ENCODE measurements at regions not wholly inside any gene's neighbourhood (a gene's known extent, or its start where the extent isn't known, plus 50 kb on each side); places are given as distances from the start of the nearest gene placed in this dataset.
A peak's percentile ranks its signal among the peaks of the same experiment; 100 is the strongest.
"Not testable (repeated sequence)": the region's sequence is repeated elsewhere in the genome, so short reads cannot be mapped to it uniquely, and the experiment has no call there.

DNA sequence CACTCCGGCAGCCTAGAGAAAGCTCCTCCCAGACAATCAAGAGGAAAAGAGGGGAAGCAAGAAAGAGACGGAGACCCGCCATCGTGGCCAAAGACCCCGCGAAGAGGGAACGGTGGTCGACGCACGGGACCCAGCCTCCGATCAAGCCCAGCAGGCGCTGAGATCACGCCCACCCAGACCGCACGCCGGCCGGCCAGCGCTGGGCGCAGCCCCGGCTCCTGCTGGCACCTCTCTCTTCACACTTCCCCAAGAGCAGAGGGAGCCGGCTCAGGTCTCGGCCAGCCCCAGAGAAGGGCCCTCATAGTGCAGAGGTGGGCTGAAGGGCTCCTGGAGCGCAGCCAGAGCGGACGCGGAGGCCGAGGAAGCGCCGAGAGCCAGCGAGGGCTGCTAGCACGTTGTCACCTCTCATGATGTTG, 918.4 kb upstream of the ADAMTS5 start:
- H4K8ac ChIP-seq (ENCODE audit: low read length) = no peak overlapping the region
- no peak overlapping the region for H3K9ac ChIP-seq (ENCODE audit: low read length)
- DNase-seq = no peak
- H3K4me1 ChIP-seq (ENCODE audit: control insufficient read depth, insufficient read depth, low read depth, low read length) = no peaks in the 10 kb centered on the region
- H3K14ac ChIP-seq (ENCODE audit: low read length in 2 of 2) = no peak overlapping the region
- no peak overlapping the region for H2AK5ac ChIP-seq (ENCODE audit: low read length, severe bottlenecking)
- no peak overlapping the region for H2AFZ ChIP-seq (ENCODE audit: low read depth, low read length)
- no peak overlapping the region for H4K91ac ChIP-seq (ENCODE audit: low read length)
- WGBS = 97% methylated on average over 31 of the region's 31 CpGs
- peak overlapping the region; percentile 23 for H2BK15ac ChIP-seq (ENCODE audit: low read depth, poor library complexity, severe bottlenecking)
- no peak overlapping the region for H2BK5ac ChIP-seq (ENCODE audit: low read depth, low read length, poor library complexity, severe bottlenecking)
- no peaks in the 10 kb centered on the region for H3K9me3 ChIP-seq (ENCODE audit: control insufficient read depth, low read length)
- no peaks in the 10 kb centered on the region for H3K36me3 ChIP-seq (ENCODE audit: control insufficient read depth in 1 of 2, insufficient read depth in 2 of 2, low read depth in 1 of 2, low read length in 2 of 2)
- no peaks in the 10 kb centered on the region for H3K79me1 ChIP-seq (replicated peaks; ENCODE audit: low read length, poor library complexity, severe bottlenecking)
- H3K4ac ChIP-seq (ENCODE audit: low read depth in 1 of 2, low read length in 2 of 2) = no peak overlapping the region
- no peak overlapping the region for H3K27ac ChIP-seq (ENCODE audit: low read length, poor library complexity, severe bottlenecking)
- H3K27me3 ChIP-seq (ENCODE audit: control insufficient read depth in 1 of 2, insufficient read depth in 1 of 2, low read length in 2 of 2) = no peaks in the 10 kb centered on the region
- H3K4me3 ChIP-seq (ENCODE audit: insufficient read depth in 1 of 2, low read depth in 1 of 2, low read length in 2 of 2) = no peak overlapping the region
- H3K23ac ChIP-seq (ENCODE audit: low read length in 2 of 2) = no peak overlapping the region
- no peak overlapping the region for H3K18ac ChIP-seq (ENCODE audit: low read depth in 1 of 2, low read length in 2 of 2)
- H2BK12ac ChIP-seq (ENCODE audit: low read length in 2 of 2) = no peak overlapping the region
- no peak overlapping the region for H3K4me2 ChIP-seq (ENCODE audit: low read length, poor library complexity, severe bottlenecking)
- no peak overlapping the region for H2BK120ac ChIP-seq (ENCODE audit: low read depth, low read length)

DNA sequence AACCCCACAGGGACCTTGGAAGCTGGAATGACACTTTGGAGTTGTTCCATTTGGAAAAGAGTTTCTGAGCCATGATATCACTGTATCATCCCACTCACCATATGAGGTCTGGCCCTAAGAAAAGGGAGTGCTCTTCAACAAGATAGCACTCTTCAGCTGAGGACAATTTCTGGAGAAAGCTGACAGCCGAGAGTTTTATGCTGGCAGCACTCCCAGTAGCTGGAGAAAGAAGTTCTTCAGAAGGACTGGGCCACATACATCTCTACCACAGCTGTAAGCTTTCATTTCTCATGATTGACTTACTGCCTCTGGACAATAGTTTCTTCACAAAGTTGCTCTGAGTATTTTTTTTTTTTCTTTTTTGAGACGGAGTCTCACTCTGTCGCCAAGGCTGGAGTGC, 914.4 kb upstream of the ADAMTS5 start:
- H2BK5ac ChIP-seq (ENCODE audit: low read depth, low read length, poor library complexity, severe bottlenecking); H4K8ac ChIP-seq (ENCODE audit: low read length); H3K9me3 ChIP-seq (ENCODE audit: control insufficient read depth, low read length); H3K18ac ChIP-seq (ENCODE audit: low read depth in 1 of 2, low read length in 2 of 2); H3K4me2 ChIP-seq (ENCODE audit: low read length, poor library complexity, severe bottlenecking); H3K36me3 ChIP-seq (ENCODE audit: control insufficient read depth in 1 of 2, insufficient read depth in 2 of 2, low read depth in 1 of 2, low read length in 2 of 2); H3K27ac ChIP-seq (ENCODE audit: low read length, poor library complexity, severe bottlenecking); H3K14ac ChIP-seq (ENCODE audit: low read length in 2 of 2); H4K91ac ChIP-seq (ENCODE audit: low read length); H3K27me3 ChIP-seq (ENCODE audit: control insufficient read depth in 1 of 2, insufficient read depth in 1 of 2, low read length in 2 of 2); H2AK5ac ChIP-seq (ENCODE audit: low read length, severe bottlenecking); DNase-seq; H2BK15ac ChIP-seq (ENCODE audit: low read depth, poor library complexity, severe bottlenecking); H3K9ac ChIP-seq (ENCODE audit: low read length); H2BK120ac ChIP-seq (ENCODE audit: low read depth, low read length); H3K4me1 ChIP-seq (ENCODE audit: control insufficient read depth, insufficient read depth, low read depth, low read length); H3K4me3 ChIP-seq (ENCODE audit: insufficient read depth in 1 of 2, low read depth in 1 of 2, low read length in 2 of 2); H3K79me1 ChIP-seq (replicated peaks; ENCODE audit: low read length, poor library complexity, severe bottlenecking); H3K23ac ChIP-seq (ENCODE audit: low read length in 2 of 2); H3K4ac ChIP-seq (ENCODE audit: low read depth in 1 of 2, low read length in 2 of 2); H2BK12ac ChIP-seq (ENCODE audit: low read length in 2 of 2); H2AFZ ChIP-seq (ENCODE audit: low read depth, low read length): not testable (repeated sequence)
- WGBS = 95% methylated on average over 3 of the region's 3 CpGs

DNA sequence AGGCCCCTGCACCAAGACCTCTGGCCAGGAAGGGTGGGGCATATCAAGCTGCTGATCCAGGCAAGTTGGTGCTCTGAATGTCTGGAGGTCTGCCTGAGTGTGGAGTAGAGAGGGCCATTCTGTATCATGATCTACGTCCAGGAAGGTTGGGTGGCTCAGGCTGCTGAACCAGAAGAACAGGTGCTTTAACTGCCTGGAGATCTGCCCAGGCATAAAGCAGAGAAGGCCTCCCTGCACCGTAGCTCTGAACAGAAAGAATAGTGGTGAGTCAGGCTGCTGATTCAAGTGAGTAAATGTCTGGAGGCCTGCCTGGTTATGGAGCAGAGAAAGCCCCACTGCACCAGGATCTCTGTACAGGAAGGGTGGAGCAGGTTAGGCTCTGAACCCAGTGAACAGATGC, 905.5 kb upstream of the ADAMTS5 start:
- not testable (repeated sequence) for H2BK120ac ChIP-seq (ENCODE audit: low read depth, low read length); H3K23ac ChIP-seq (ENCODE audit: low read length in 2 of 2); H3K79me1 ChIP-seq (replicated peaks; ENCODE audit: low read length, poor library complexity, severe bottlenecking); H4K8ac ChIP-seq (ENCODE audit: low read length); H3K9ac ChIP-seq (ENCODE audit: low read length); H3K4me2 ChIP-seq (ENCODE audit: low read length, poor library complexity, severe bottlenecking); H2AK5ac ChIP-seq (ENCODE audit: low read length, severe bottlenecking); H3K27ac ChIP-seq (ENCODE audit: low read length, poor library complexity, severe bottlenecking); H2BK15ac ChIP-seq (ENCODE audit: low read depth, poor library complexity, severe bottlenecking); H2BK5ac ChIP-seq (ENCODE audit: low read depth, low read length, poor library complexity, severe bottlenecking); H3K27me3 ChIP-seq (ENCODE audit: control insufficient read depth in 1 of 2, insufficient read depth in 1 of 2, low read length in 2 of 2); DNase-seq; H2BK12ac ChIP-seq (ENCODE audit: low read length in 2 of 2); H3K36me3 ChIP-seq (ENCODE audit: control insufficient read depth in 1 of 2, insufficient read depth in 2 of 2, low read depth in 1 of 2, low read length in 2 of 2); H4K91ac ChIP-seq (ENCODE audit: low read length); H3K9me3 ChIP-seq (ENCODE audit: control insufficient read depth, low read length); H2AFZ ChIP-seq (ENCODE audit: low read depth, low read length); H3K4ac ChIP-seq (ENCODE audit: low read depth in 1 of 2, low read length in 2 of 2); H3K4me3 ChIP-seq (ENCODE audit: insufficient read depth in 1 of 2, low read depth in 1 of 2, low read length in 2 of 2); H3K18ac ChIP-seq (ENCODE audit: low read depth in 1 of 2, low read length in 2 of 2); H3K4me1 ChIP-seq (ENCODE audit: control insufficient read depth, insufficient read depth, low read depth, low read length); H3K14ac ChIP-seq (ENCODE audit: low read length in 2 of 2)
- 79% methylated on average over 2 of the region's 2 CpGs for WGBS

DNA sequence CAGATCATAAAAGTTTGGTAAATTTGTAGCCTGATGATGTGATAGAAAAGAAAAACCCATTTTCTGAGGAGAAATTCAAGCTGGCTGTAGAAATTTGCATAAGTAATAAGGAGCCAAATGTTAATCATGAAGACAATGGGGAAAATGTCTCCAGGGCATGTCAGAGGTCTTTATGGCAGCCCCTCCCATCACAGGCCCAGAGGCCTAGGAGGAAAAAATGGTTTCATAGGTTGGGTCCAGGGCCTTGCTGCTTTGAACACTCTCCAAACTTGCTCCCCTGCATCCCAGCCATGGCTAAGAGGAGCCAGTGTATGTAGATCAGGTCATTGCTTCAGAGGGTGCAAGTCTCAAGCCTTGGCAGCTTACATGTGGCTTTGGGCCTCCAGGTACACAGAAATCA, 903.9 kb upstream of the ADAMTS5 start:
- H3K18ac ChIP-seq (ENCODE audit: low read depth in 1 of 2, low read length in 2 of 2); H3K4me3 ChIP-seq (ENCODE audit: insufficient read depth in 1 of 2, low read depth in 1 of 2, low read length in 2 of 2); H3K79me1 ChIP-seq (replicated peaks; ENCODE audit: low read length, poor library complexity, severe bottlenecking); H3K4me1 ChIP-seq (ENCODE audit: control insufficient read depth, insufficient read depth, low read depth, low read length); H3K27me3 ChIP-seq (ENCODE audit: control insufficient read depth in 1 of 2, insufficient read depth in 1 of 2, low read length in 2 of 2); H2BK12ac ChIP-seq (ENCODE audit: low read length in 2 of 2); H4K91ac ChIP-seq (ENCODE audit: low read length); H2AK5ac ChIP-seq (ENCODE audit: low read length, severe bottlenecking); H2BK15ac ChIP-seq (ENCODE audit: low read depth, poor library complexity, severe bottlenecking); H3K9me3 ChIP-seq (ENCODE audit: control insufficient read depth, low read length); H2BK5ac ChIP-seq (ENCODE audit: low read depth, low read length, poor library complexity, severe bottlenecking); H3K36me3 ChIP-seq (ENCODE audit: control insufficient read depth in 1 of 2, insufficient read depth in 2 of 2, low read depth in 1 of 2, low read length in 2 of 2); H4K8ac ChIP-seq (ENCODE audit: low read length); H2AFZ ChIP-seq (ENCODE audit: low read depth, low read length); H3K27ac ChIP-seq (ENCODE audit: low read length, poor library complexity, severe bottlenecking); H3K4me2 ChIP-seq (ENCODE audit: low read length, poor library complexity, severe bottlenecking); H3K14ac ChIP-seq (ENCODE audit: low read length in 2 of 2); H2BK120ac ChIP-seq (ENCODE audit: low read depth, low read length); H3K4ac ChIP-seq (ENCODE audit: low read depth in 1 of 2, low read length in 2 of 2); H3K23ac ChIP-seq (ENCODE audit: low read length in 2 of 2); DNase-seq; H3K9ac ChIP-seq (ENCODE audit: low read length): not testable (repeated sequence)
